ENCODE measurements at regions not wholly inside any gene's neighbourhood (a gene's known extent, or its start where the extent isn't known, plus 50 kb on each side); places are given as distances from the start of the nearest gene placed in this dataset.
A peak's percentile ranks its signal among the peaks of the same experiment; 100 is the strongest.
"Not testable (repeated sequence)": the region's sequence is repeated elsewhere in the genome, so short reads cannot be mapped to it uniquely, and the experiment has no call there.

DNA sequence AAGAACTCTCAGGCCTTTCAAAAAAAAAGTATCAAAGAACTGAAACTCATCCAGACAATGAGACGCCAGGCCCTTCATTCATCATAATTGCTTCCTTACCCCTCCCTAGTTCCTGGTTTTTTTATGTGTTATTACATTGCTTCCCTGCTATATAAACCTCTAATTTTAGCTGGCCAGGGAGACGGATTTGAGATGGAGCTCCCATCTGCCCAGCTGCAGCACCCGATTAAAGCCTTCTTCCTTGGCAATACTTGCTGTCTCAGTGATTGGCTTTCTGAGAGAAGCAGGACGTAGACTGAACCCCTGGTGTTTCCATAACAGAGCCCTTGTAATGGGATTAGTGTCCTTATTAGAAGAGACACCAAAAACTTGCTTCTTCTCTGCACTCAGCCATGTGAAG, 62.4 kb downstream of the BARX1 start:
- H3K9me3 ChIP-seq (replicated peaks): no peaks in the 10 kb centered on the region
- H3K36me3 ChIP-seq: no peaks in the 10 kb centered on the region
- DNase-seq (ENCODE audit: low read depth in 1 of 2, low spot score in 2 of 2): no peak
- H3K27ac ChIP-seq: no peak overlapping the region
- no peak overlapping the region for H3K4me3 ChIP-seq
- no peaks in the 10 kb centered on the region for H3K27me3 ChIP-seq (replicated peaks)
- H3K4me1 ChIP-seq (replicated peaks): no peaks in the 10 kb centered on the region

DNA sequence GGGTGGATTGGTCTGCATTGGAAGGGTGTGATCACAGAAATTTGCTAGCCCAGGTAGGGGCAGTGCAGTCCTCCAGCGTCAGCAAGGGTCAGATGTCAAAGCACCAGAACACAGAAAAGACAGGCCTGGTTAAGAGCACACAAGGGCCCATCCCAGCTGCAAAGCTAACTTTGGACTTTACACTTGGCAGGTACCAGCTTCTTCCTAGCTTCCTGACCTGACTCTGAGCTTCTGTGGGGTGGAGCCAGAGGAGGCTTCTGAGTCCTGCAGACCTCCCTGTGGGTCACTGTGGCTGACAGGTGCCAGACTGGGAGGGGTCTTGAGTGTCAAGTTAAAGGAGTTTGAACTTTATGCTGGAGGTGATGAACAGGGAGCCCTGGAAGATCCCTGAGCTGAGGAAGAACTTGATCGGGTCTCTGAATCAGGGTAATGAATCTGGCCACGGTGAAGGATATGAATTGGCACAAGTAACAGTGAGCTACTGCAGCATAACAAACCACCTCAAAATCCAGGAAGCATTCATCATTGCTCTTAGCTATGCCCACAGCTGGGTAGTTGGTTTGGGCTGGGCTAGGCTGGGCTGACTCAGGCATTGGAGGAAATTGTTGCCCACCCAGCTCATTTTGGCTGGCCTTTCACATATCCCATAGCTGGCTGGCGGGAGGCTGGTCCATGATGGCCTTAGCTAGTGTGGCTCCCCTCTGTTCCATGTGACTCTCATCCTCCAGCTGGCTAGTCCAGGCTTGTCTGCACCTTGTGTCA, 63.4 kb downstream of the BARX1 start:
- DNase-seq (ENCODE audit: low read depth in 1 of 2, low spot score in 2 of 2): peak in 1 of 2 experiments; percentile 23
- Histone ChIP-seq H3K4me3 (no peak overlapping the region), H3K27me3 (replicated peaks) (no peaks in the 10 kb centered on the region), H3K27ac (no peak overlapping the region), H3K9me3 (replicated peaks) (no peaks in the 10 kb centered on the region), H3K4me1 (replicated peaks) (no peaks in the 10 kb centered on the region), H3K36me3 (no peaks in the 10 kb centered on the region)

DNA sequence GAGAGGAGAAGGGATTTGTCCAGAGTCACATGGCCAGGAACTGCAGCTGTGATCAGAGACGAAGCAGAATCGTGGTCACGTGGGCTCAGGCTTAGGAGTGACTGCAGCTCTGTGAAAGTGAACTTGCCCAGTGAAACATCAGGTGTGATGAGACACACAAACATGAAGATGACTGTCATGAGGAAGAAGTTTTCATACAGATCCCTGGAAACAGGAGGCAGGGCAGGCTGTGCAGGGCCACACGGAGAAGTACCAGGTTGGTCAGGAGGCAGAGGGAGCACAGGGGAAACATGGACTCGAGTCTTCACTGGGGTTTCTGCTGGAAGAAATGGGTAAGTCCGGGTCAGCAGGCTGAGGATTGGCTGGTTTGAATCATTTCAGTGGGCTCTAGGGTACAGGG, 64.1 kb downstream of the BARX1 start:
- no peak overlapping the region for H3K4me3 ChIP-seq
- H3K27ac ChIP-seq: no peak overlapping the region
- no peaks in the 10 kb centered on the region for H3K27me3 ChIP-seq (replicated peaks)
- no peak for DNase-seq (ENCODE audit: low read depth in 1 of 2, low spot score in 2 of 2)
- no peaks in the 10 kb centered on the region for H3K9me3 ChIP-seq (replicated peaks)
- H3K4me1 ChIP-seq (replicated peaks): no peaks in the 10 kb centered on the region
- H3K36me3 ChIP-seq: no peaks in the 10 kb centered on the region

DNA sequence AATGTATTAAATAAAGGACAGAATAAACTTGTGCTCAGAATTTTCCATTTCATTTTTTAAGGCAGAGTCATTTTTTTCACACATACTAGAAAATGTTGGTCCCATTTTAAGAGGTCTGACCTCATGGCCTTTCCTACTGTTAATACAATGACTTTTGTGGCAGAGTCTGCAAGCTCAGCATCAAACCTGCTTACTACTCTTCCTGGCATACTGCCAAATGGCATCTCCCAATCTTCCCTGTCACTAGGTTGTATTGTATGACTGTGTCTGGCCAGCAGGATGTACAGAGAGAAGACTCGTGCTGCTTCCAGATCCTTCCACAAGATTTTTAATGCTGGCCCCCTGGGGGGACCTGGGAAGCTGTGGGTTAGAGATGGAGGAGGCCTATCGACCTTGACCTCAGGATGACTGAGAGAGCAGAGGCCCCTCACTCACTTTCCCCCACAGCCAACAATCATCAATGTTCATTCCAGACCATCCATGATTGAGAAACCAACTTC, 64.7 kb downstream of the BARX1 start:
- no peak for DNase-seq (ENCODE audit: low read depth in 1 of 2, low spot score in 2 of 2)
- Histone ChIP-seq H3K27ac (no peak overlapping the region), H3K27me3 (replicated peaks) (no peaks in the 10 kb centered on the region)

DNA sequence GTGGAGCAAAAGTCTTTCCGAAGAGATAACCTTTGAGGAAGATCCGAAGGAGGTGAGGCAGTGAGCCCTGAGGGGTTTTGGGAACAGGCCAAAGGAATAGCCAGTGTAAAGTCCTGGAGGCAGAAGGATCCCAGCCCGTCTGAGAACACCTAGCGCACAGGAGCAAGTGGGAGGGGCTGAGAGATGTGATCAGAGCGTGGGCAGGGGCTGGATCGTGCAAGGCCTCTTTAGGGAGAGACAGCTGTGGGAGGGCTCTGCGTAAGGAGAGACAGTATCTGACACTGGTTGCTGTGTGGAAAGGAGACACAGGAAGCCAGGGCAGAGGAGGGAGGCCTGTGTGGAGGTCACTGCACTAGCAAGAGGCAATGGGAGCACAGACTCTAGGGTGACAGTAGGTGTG, 68.2 kb downstream of the BARX1 start:
- DNase-seq (ENCODE audit: low read depth in 1 of 2, low spot score in 2 of 2): peak in 1 of 2 experiments; percentile 16
- Histone ChIP-seq H3K9me3 (replicated peaks) (no peaks in the 10 kb centered on the region), H3K4me3 (no peak overlapping the region), H3K36me3 (no peaks in the 10 kb centered on the region), H3K27ac (no peak overlapping the region), H3K27me3 (replicated peaks) (no peaks in the 10 kb centered on the region), H3K4me1 (replicated peaks) (no peaks in the 10 kb centered on the region)

More for the DNA sequence above, 64.7 kb downstream of the BARX1 start:
- no peak overlapping the region for H3K4me3 ChIP-seq
- no peaks in the 10 kb centered on the region for H3K9me3 ChIP-seq (replicated peaks)
- no peaks in the 10 kb centered on the region for H3K4me1 ChIP-seq (replicated peaks)
- no peaks in the 10 kb centered on the region for H3K36me3 ChIP-seq

DNA sequence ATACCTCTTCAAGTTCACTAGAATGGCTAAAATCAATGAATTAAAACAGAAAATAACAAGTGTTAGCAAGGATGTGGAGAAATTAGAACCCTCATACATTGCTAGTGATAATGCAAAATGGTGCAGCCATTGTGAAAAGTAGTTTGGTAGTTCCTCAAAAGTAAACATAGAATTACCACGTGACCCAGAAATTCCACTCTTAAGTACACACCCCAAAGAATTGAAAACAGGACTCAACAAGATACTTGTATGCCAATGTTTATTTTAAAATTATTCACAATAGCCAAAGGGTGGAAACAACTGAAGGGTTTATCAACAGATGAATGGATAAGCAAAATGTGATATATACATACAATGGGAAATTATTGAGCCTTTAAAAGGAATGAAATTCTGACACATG, 70.3 kb downstream of the BARX1 start:
- Histone ChIP-seq H3K36me3 (no peaks in the 10 kb centered on the region), H3K27ac (no peak overlapping the region), H3K27me3 (replicated peaks) (no peaks in the 10 kb centered on the region), H3K4me1 (replicated peaks) (no peaks in the 10 kb centered on the region), H3K4me3 (no peak overlapping the region), H3K9me3 (replicated peaks) (no peaks in the 10 kb centered on the region)
- no peak for DNase-seq (ENCODE audit: low read depth in 1 of 2, low spot score in 2 of 2)

DNA sequence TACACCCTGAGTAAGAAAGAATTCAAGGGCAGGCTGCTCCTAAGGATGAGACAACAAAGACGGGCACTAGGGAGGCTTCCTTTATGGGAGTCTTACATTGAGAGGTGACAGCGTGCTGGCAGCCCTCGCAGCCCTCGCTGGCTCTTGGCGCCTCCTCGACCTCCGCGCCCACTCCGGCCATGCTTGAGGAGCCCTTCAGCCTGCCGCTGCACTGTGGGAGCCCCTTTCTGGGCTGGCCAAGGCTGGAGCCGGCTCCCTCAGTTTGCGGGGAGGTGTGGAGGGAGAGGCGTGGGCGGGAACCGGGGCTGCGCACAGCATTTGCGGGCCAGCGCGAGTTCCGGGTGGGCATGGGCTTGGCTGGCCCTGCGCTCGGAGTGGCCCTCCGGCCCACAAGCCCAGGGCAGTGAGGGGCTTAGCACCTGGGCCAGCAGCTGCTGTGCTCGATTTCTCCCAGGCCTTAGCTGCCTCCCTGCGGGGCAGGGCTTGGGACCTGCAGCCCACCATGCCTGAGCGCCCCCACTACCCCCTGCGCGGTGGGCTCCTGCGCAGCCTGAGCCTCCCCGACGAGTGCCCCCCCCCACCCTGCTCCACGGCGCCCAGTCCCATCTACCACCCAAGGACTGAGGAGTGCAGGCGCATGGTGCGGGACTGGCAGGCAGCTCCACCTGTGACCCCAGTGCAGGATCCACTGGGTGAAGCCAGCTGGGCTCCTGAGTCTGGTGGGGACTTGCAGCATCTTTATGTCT, 75.3 kb downstream of the BARX1 start:
- DNase-seq (ENCODE audit: low read depth in 1 of 2, low spot score in 2 of 2): peak in 1 of 2 experiments; percentile 19
- not testable (repeated sequence) for H3K36me3 ChIP-seq; H3K4me1 ChIP-seq (replicated peaks); H3K27ac ChIP-seq; H3K4me3 ChIP-seq; H3K27me3 ChIP-seq (replicated peaks); H3K9me3 ChIP-seq (replicated peaks)

DNA sequence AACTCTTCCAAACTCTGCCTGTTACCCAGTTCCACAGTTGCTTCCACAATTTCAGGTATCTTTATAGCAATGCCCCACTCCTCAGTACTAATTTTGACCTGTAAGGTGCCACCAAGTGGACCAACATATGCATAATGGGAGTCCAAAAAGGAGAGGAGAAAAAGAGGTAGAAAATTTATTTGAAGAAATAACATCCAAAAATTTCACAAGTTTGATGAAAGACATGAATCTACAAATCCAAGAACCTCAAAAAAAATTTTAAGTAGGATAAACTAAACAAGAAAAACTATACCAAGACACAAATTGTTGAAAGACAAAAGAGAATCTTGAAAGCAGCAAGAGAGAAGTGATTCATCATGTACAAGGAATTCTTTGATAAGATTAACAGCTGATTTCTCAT, 79.8 kb downstream of the BARX1 start:
- no peak for DNase-seq (ENCODE audit: low read depth in 1 of 2, low spot score in 2 of 2)
- H3K27ac ChIP-seq: no peak overlapping the region
- H3K4me1 ChIP-seq (replicated peaks): no peaks in the 10 kb centered on the region
- no peak overlapping the region for H3K4me3 ChIP-seq
- no peaks in the 10 kb centered on the region for H3K36me3 ChIP-seq
- H3K9me3 ChIP-seq (replicated peaks): 0 out of 2 replicates have a peak, but pooled peaks cover 5% of the 10 kb centered on the region
- no peaks in the 10 kb centered on the region for H3K27me3 ChIP-seq (replicated peaks)

DNA sequence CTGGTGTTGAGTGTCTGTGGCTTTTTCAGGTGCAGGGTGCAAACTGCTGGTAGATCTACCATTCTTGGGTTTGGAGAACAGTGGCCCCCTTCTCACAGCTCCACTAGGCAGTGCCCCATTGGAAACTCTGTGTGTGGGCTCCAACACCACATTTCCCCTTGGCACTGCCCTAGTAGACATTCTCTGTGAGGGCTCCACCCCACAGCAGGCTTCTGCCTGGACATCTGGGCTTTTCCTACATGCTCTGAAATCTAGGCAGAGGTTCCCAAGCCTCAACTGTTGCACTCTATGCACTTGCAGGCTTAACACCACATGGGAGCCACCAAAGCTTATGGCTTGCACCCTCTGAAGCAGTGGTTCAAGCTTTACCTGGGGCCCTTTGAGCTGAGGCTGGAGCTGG, 80.9 kb downstream of the BARX1 start:
- Histone ChIP-seq H3K4me3 (no peak overlapping the region), H3K4me1 (replicated peaks) (no peaks in the 10 kb centered on the region), H3K27ac (no peak overlapping the region), H3K36me3 (no peaks in the 10 kb centered on the region), H3K27me3 (replicated peaks) (no peaks in the 10 kb centered on the region), H3K9me3 (replicated peaks) (0 out of 2 replicates have a peak, but pooled peaks cover 5% of the 10 kb centered on the region)
- no peak for DNase-seq (ENCODE audit: low read depth in 1 of 2, low spot score in 2 of 2)

DNA sequence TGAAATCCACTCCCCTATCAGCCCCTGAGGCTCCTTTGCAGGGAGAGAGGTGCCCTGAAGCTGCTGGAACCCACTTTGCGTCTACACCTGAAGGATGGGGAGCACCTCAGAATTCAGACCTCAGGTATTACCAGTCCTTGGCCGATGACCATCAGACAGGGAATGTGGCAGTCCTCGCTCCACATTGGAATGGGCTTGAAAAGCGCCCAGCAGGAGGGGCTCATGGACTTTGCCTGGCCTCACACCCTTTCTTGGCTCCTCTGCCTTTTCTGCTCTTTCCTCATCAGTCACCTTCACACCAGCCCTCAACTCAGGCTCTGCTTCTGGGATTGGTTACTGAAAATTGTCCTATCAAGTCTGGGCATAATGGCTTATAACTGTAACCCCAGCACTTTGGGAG, 83.9 kb downstream of the BARX1 start:
- H3K27ac ChIP-seq: no peak overlapping the region
- no peaks in the 10 kb centered on the region for H3K4me1 ChIP-seq (replicated peaks)
- 0 out of 2 replicates have a peak, but pooled peaks cover 5% of the 10 kb centered on the region for H3K9me3 ChIP-seq (replicated peaks)
- H3K36me3 ChIP-seq: no peaks in the 10 kb centered on the region
- H3K27me3 ChIP-seq (replicated peaks): 0 out of 2 replicates have a peak, but pooled peaks cover 6% of the 10 kb centered on the region
- no peak for DNase-seq (ENCODE audit: low read depth in 1 of 2, low spot score in 2 of 2)
- H3K4me3 ChIP-seq: no peak overlapping the region

DNA sequence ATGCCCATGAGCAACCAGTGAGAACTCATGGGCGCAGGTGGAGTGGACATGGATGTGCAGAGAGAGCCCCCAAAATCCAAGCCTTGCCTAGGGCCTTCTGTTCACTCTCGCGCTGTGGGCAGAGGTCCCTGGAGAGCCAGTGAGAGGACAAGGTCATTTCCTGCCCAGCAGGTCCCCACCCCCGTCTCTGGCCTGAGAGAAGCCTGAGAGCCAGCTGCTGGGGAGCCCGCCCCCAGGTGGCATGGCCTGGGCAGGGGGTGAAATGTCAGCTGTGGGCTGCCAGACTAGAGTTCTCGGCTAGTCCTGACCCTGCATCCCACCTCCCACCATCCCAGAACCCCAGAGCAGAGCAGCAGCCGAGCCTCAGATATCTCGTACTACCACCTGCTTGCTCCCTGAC, 85.3 kb downstream of the BARX1 start:
- Histone ChIP-seq H3K9me3 (replicated peaks) (0 out of 2 replicates have a peak, but pooled peaks cover under 1% of the 10 kb centered on the region), H3K27me3 (replicated peaks) (0 out of 2 replicates have a peak, but pooled peaks cover 6% of the 10 kb centered on the region), H3K27ac (no peak overlapping the region), H3K36me3 (no peaks in the 10 kb centered on the region), H3K4me1 (replicated peaks) (no peaks in the 10 kb centered on the region), H3K4me3 (no peak overlapping the region)
- no peak for DNase-seq (ENCODE audit: low read depth in 1 of 2, low spot score in 2 of 2)

DNA sequence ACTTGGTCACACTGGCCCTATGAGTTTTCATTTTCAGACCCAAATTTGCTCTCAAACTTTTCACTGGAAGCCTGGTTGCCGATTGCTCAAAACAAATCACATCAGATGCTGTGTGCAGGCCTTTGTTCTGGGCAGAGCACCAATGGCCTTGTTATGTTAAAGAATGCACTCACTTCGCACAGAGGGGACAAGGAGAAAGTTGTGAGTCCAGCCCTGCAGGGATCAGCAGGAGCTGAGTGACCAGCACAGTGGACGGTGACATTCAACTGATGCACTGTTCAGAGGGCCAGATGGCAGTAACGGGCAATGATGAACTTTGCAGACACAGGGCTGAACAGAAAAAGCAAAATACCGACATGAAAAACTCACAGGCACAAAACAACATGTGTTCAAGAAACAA, 86.1 kb downstream of the BARX1 start:
- H3K36me3 ChIP-seq: no peaks in the 10 kb centered on the region
- no peak overlapping the region for H3K27ac ChIP-seq
- H3K9me3 ChIP-seq (replicated peaks): no peaks in the 10 kb centered on the region
- H3K27me3 ChIP-seq (replicated peaks): 0 out of 2 replicates have a peak, but pooled peaks cover 6% of the 10 kb centered on the region
- no peaks in the 10 kb centered on the region for H3K4me1 ChIP-seq (replicated peaks)
- no peak for DNase-seq (ENCODE audit: low read depth in 1 of 2, low spot score in 2 of 2)
- no peak overlapping the region for H3K4me3 ChIP-seq

DNA sequence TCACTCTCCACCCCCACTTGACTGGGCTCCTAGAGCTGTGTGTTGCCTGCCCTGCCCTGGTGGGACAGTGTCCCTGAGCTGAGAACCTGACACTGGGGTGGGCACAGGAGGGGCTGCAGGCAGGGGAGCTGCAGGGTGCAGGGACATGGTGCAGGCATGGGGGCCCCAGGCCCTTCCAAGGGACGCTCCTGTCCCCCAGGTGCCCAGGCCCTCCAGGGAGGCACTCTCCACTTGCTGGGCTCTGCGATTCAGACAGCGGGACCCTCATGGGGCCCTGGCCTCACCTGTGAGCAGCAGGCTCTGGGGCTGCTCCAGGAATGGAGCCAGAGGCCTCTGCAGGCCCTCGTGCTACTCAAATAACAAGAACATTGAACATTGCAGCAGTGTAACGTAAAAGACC, 89.4 kb downstream of the BARX1 start:
- DNase-seq (ENCODE audit: low read depth in 1 of 2, low spot score in 2 of 2): no peak
- Histone ChIP-seq H3K4me1 (replicated peaks) (no peaks in the 10 kb centered on the region), H3K9me3 (replicated peaks) (no peaks in the 10 kb centered on the region), H3K27me3 (replicated peaks) (peaks cover 13% of the 10 kb centered on the region; the same call in 1 of the 2 replicates), H3K4me3 (no peak overlapping the region), H3K36me3 (no peaks in the 10 kb centered on the region), H3K27ac (no peak overlapping the region)

DNA sequence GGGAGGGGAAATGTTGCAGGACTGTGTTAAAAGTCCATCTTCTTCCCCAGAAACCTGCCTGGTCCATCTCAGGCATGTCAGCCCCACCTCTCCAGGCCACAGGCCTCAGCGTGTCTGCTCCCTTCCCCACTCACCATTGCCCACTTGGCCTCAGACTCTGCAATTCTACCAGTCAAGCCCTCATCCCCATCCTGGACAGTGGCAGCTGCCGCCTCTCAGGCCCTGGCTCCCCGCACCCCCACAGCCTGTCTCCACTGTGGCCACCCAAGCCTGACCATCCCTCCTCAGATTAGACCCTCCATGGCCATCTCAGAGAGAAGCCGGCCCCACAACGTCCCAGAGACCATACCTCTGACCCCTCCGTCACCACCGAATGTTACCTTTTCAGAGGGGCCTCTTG, 89.9 kb downstream of the BARX1 start:
- peaks cover 13% of the 10 kb centered on the region for H3K27me3 ChIP-seq (replicated peaks)
- H3K9me3 ChIP-seq (replicated peaks): no peaks in the 10 kb centered on the region
- H3K4me3 ChIP-seq: no peak overlapping the region
- no peaks in the 10 kb centered on the region for H3K4me1 ChIP-seq (replicated peaks)
- no peak for DNase-seq (ENCODE audit: low read depth in 1 of 2, low spot score in 2 of 2)
- H3K36me3 ChIP-seq: no peaks in the 10 kb centered on the region
- no peak overlapping the region for H3K27ac ChIP-seq

All from SJSA1 (cell line).